OCI-LY1 (cell line): ENCODE measurements at regions not wholly inside any gene's neighbourhood (a gene's known extent, or its start where the extent isn't known, plus 50 kb on each side); places are given as distances from the start of the nearest gene placed in this dataset.

ENCODE experiments used
- EZH2 ChIP-seq: fragments of 200-600 bp; sonication (generic), shearing (Covaris generic); IDR thresholded peaks from 2 replicates; pipeline ENCODE4 v1.8.0; 2017; ENCODE audit warnings: borderline replicate concordance, mixed run types, mild to moderate bottlenecking, antibody characterized with exemption, low read length, moderate library complexity, mixed read lengths
- TF ChIP-seq, protein P1 (sequence below): fragments of 200-600 bp; sonication (generic), shearing (Covaris generic); IDR thresholded peaks from 2 replicates; pipeline ENCODE4 v1.5.1; 2017; ENCODE audit warnings: mild to moderate bottlenecking, antibody characterized with exemption, low read length, moderate library complexity, mixed read lengths

DNA sequence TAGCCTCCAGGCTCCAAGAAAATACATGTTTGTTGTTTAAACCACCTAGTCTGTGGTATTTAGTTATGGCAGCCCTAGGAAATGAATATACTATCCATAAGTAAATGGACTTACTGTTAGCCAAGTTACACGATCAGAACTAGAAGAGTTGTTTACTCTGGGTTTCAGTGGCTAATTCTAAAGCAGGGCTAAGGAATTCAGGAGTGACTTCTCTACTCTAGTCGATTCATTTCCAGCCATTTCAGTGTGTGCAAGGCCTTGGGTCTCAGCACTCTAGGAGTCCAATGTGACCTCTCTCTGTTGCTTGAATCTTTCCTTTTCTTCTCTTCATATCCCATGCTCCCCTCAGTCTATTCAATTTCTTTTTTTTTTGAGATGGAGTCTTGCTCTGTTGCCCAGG is 66.7 kb downstream of the BHLHE40 start:
- TF ChIP-seq, protein P1, sequence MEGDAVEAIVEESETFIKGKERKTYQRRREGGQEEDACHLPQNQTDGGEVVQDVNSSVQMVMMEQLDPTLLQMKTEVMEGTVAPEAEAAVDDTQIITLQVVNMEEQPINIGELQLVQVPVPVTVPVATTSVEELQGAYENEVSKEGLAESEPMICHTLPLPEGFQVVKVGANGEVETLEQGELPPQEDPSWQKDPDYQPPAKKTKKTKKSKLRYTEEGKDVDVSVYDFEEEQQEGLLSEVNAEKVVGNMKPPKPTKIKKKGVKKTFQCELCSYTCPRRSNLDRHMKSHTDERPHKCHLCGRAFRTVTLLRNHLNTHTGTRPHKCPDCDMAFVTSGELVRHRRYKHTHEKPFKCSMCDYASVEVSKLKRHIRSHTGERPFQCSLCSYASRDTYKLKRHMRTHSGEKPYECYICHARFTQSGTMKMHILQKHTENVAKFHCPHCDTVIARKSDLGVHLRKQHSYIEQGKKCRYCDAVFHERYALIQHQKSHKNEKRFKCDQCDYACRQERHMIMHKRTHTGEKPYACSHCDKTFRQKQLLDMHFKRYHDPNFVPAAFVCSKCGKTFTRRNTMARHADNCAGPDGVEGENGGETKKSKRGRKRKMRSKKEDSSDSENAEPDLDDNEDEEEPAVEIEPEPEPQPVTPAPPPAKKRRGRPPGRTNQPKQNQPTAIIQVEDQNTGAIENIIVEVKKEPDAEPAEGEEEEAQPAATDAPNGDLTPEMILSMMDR = no peak
- TF ChIP-seq EZH2 = no peak
